ENCODE measurements at regions not wholly inside any gene's neighbourhood (a gene's known extent, or its start where the extent isn't known, plus 50 kb on each side); places are given as distances from the start of the nearest gene placed in this dataset.
"Not testable (repeated sequence)": the region's sequence is repeated elsewhere in the genome, so short reads cannot be mapped to it uniquely, and the experiment has no call there.

- TF ChIP-seq CDX4 (CRISPR knock-in tag; IDR thresholded peaks at IDR 0.05; ENCODE audit: borderline replicate concordance) = no peak
- TF ChIP-seq NR2C2 (CRISPR knock-in tag; IDR thresholded peaks at IDR 0.05) = no peak
- TF ChIP-seq IRF1 (CRISPR knock-in tag; IDR thresholded peaks at IDR 0.05) = no peak
Measured at GRCh38 chr15:79572691-79573404, 140.7 kb downstream of the MINAR1 start (continued).

- POLR2A ChIA-PET; H3K27me3 Mint-ChIP-seq (ENCODE audit: low read depth); H3K4me1 Mint-ChIP-seq; H3K4me3 Mint-ChIP-seq; DNase-seq (ENCODE audit: low spot score); H3K27ac Mint-ChIP-seq; H3K36me3 Mint-ChIP-seq; H3K9me3 Mint-ChIP-seq; ATAC-seq: not testable (repeated sequence)
- CTCF ChIA-PET = interaction anchor here (1.1 to 1.7 kb wide), 2 partner anchors 21 to 194 kb away, joined by 3 to 6 read pairs; no protein-coding TSS in a partner anchor
Measured at GRCh38 chr15:79574431-79575273, 142.5 kb downstream of the MINAR1 start.

GRCh38 chr15:79582650-79583049 lies 150.5 kb downstream of the MINAR1 start:
- TF ChIP-seq FOXJ3 (CRISPR knock-in tag; IDR thresholded peaks at IDR 0.05; ENCODE audit: borderline replicate concordance) (no peak), JUN (CRISPR knock-in tag; IDR thresholded peaks at IDR 0.05) (no peak), SOX15 (CRISPR knock-in tag; IDR thresholded peaks at IDR 0.05) (no peak), TP53 (CRISPR knock-in tag; IDR thresholded peaks at IDR 0.05) (no peak), FOXP4 (CRISPR knock-in tag; IDR thresholded peaks at IDR 0.05) (no peak), SMAD3 (CRISPR knock-in tag; IDR thresholded peaks at IDR 0.05; ENCODE audit: borderline replicate concordance) (no peak), ZNF121 (CRISPR knock-in tag; IDR thresholded peaks at IDR 0.05) (no peak), GTF2I (CRISPR knock-in tag; conservative IDR thresholded peaks at IDR 0.05) (no peak), ZNF232 (CRISPR knock-in tag; IDR thresholded peaks at IDR 0.05) (no peak), IRF2 (CRISPR knock-in tag; IDR thresholded peaks at IDR 0.05; ENCODE audit: borderline replicate concordance, low read depth) (no peak), GABPB1 (CRISPR knock-in tag; IDR thresholded peaks at IDR 0.05) (no peak), ATF1 (CRISPR knock-in tag; IDR thresholded peaks at IDR 0.05) (no peak), RELA (CRISPR knock-in tag; IDR thresholded peaks at IDR 0.05; ENCODE audit: borderline replicate concordance) (no peak), ZNF671 (CRISPR knock-in tag; IDR thresholded peaks at IDR 0.05) (no peak), GRHL2 (CRISPR knock-in tag; IDR thresholded peaks at IDR 0.05; ENCODE audit: insufficient replicate concordance, severe bottlenecking) (no peak), ZMAT4 (CRISPR knock-in tag; IDR thresholded peaks at IDR 0.05) (no peak), EMX1 (CRISPR knock-in tag; IDR thresholded peaks at IDR 0.05) (no peak)
- TF ChIP-seq, protein P1, sequence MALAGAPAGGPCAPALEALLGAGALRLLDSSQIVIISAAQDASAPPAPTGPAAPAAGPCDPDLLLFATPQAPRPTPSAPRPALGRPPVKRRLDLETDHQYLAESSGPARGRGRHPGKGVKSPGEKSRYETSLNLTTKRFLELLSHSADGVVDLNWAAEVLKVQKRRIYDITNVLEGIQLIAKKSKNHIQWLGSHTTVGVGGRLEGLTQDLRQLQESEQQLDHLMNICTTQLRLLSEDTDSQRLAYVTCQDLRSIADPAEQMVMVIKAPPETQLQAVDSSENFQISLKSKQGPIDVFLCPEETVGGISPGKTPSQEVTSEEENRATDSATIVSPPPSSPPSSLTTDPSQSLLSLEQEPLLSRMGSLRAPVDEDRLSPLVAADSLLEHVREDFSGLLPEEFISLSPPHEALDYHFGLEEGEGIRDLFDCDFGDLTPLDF (CRISPR knock-in tag; IDR thresholded peaks at IDR 0.05) = no peak
- TF ChIP-seq, protein P2, sequence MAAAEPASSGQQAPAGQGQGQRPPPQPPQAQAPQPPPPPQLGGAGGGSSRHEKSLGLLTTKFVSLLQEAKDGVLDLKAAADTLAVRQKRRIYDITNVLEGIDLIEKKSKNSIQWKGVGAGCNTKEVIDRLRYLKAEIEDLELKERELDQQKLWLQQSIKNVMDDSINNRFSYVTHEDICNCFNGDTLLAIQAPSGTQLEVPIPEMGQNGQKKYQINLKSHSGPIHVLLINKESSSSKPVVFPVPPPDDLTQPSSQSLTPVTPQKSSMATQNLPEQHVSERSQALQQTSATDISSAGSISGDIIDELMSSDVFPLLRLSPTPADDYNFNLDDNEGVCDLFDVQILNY (CRISPR knock-in tag; IDR thresholded peaks at IDR 0.05) = no peak
- TF ChIP-seq, protein P3, sequence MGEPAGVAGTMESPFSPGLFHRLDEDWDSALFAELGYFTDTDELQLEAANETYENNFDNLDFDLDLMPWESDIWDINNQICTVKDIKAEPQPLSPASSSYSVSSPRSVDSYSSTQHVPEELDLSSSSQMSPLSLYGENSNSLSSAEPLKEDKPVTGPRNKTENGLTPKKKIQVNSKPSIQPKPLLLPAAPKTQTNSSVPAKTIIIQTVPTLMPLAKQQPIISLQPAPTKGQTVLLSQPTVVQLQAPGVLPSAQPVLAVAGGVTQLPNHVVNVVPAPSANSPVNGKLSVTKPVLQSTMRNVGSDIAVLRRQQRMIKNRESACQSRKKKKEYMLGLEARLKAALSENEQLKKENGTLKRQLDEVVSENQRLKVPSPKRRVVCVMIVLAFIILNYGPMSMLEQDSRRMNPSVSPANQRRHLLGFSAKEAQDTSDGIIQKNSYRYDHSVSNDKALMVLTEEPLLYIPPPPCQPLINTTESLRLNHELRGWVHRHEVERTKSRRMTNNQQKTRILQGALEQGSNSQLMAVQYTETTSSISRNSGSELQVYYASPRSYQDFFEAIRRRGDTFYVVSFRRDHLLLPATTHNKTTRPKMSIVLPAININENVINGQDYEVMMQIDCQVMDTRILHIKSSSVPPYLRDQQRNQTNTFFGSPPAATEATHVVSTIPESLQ (CRISPR knock-in tag; IDR thresholded peaks at IDR 0.05) = no peak
- Mint-ChIP-seq H3K4me1 (no peaks in the 10 kb centered on the region), H3K27me3 (ENCODE audit: low read depth) (no peaks in the 10 kb centered on the region), H3K36me3 (no peaks in the 10 kb centered on the region), H3K9me3 (no peaks in the 10 kb centered on the region), H3K27ac (no peak overlapping the region), H3K4me3 (no peak overlapping the region)
- CTCF ChIA-PET = no interaction called here
- no peak for ATAC-seq
- DNase-seq (ENCODE audit: low spot score) = no peak
- POLR2A ChIA-PET = no interaction called here

Data from WTC11 (cell line).